GM21786 (cell line): ENCODE measurements at regions not wholly inside any gene's neighbourhood (a gene's known extent, or its start where the extent isn't known, plus 50 kb on each side); places are given as distances from the start of the nearest gene placed in this dataset.

Experiments used
- ATAC-seq: cut with Tn5 transposase; IDR thresholded peaks from one replicate; pipeline ENCODE4 v1.9.1; 2021; ENCODE audit not compliant: unreplicated experiment

GRCh38 chr13:34037636-34038540, 219.9 kb downstream of the RFC3 start:
- no peak for ATAC-seq

DNA sequence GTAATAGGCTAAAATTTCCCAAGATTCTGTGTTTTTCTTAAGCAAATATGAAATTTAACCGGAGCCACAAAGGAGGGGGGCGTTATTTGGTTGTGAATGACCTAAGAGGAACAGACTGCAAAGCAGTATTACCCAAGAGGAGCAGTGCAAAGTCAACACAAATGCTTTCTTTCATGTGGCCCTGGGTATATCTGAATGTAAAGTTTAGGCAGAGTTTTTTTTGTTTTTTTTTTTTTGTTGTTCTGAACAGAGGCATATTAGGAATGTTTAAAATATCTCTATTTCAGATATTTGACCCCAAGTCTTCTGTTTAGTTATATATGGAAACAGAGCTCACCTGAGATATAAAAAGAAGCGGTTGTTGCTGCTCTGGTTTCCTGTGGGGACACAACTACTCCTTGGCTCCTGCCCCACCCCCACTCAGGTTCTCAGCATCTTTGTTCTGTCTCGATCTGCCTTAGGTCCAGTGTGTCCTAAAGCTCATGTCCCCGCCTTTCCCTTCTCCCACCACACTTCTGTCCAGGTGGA, 220.7 kb downstream of the RFC3 start:
- ATAC-seq: no peak

DNA sequence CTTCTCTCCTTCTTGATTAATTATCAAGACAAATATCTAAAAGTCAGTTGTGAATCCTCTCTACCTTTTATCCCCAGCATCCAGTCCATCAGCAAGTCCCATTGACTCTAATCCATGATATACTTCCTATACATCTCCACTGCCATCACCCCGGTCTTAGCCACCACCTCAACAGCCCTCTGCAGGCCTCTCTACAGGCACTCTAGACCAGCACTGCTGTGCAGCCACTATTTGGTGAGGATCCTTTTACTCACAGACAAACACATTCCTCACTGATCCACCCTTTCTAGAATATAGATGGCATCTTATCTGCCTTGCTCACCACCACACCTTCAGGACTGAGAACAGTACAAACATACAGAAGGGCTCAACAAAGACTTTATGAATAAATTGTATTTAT, 221.7 kb downstream of the RFC3 start:
- no peak for ATAC-seq

DNA sequence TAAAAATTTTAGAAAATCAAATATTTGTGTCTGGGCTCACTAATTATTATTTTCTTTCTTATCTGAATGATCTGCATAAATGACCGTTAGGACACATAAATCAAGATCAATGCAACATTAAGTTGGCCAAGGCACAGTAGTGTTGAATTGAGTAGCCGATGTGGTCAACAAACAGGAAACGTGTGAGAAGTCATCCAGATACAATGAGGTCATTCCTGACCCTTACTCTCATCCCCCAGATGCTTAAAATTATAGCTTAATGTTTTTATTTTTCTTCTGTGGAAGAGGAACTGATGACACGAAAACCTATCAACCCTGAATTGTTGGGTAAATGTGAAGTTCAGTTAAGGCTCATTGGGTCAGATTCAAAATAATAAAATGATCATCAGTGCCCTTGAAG, 222.9 kb downstream of the RFC3 start:
- no peak for ATAC-seq

- no peak for ATAC-seq
These were observed 226.1 kb downstream of the RFC3 start for GRCh38 chr13:34044041-34044440.

DNA sequence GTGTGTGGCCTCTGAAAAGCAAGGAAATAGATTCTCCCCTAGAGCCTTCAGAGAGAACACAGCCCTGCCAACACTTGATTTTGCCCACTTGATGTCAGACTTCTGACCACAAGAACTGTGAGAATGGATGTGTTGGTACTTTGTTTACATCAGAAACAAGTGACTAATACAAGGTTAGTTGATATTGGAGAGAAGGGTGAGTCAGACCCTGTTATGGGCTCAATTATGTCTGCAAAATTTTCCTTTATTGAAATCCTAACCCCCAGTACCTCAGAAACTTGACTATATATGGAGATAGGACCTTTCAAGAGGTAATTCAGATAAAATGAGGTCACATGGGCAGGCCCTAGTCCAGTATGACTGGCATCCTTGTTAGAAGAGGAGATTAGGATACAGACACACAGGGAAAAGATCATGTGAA, 226.7 kb downstream of the RFC3 start:
- no peak for ATAC-seq

- ATAC-seq: no peak
These were observed 228.5 kb downstream of the RFC3 start for GRCh38 chr13:34046457-34046856.

DNA sequence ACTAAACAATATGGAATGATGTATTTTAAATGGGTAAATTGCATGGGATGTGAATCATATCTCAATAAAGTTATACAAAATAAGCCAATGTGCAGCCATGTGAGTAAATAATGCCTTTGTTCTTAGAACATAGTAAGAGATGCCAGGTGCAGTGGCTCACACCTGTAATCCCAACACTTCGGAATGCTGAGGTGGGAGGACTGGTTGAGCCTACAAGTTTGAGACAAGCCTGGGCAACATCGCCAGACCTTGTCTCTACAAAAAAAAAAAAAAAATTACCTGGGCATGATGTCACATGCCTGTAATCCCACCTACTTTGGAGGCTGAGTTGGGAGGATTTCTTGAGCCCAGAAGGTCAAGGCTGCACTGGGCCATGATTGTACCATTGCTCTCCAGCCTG, 230.7 kb downstream of the RFC3 start:
- ATAC-seq: no peak

- ATAC-seq: no peak
These were observed 238.8 kb downstream of the RFC3 start for GRCh38 chr13:34056733-34057258.

GRCh38 chr13:34064456-34065205, 246.7 kb downstream of the RFC3 start:
- no peak for ATAC-seq

- no peak for ATAC-seq
These were observed 248.0 kb downstream of the RFC3 start for GRCh38 chr13:34065928-34066327.

DNA sequence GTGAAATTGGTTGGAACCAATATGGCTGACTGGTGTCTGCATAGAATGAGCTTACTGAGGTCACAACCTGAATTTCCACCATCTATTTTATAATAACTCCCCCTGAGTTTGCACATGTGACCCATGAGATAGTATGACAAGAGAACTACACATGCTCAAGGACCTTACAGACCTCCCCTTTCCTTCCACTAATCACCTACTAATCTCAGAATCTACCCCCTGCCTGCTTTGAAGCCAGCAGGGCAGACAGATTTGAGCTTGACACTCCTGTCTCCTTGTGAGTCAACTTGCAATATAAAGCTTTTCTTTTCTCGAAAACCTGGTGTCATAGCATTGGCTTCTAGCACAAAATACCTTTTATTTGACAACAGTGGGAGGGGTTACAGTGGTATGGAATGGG, 248.4 kb downstream of the RFC3 start:
- no peak for ATAC-seq

DNA sequence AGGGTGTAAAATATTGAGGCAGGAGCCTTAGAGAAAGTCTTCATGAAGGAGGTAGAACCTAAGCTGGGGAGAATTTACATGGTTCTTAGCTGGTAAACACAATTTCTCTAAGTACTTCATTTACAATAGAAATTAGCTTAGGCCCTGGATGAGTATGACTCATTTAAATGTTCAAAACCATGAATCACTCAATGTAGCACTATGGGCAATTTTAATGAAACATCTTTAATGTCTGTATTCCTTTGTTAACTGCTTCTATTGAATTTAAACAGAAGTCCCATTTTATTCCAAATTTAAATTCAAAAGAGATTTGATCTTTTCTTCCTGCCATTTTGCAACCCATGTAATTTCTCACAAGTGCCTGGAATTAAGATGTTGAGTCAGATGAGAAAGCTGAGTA, 252.1 kb downstream of the RFC3 start:
- ATAC-seq: no peak

DNA sequence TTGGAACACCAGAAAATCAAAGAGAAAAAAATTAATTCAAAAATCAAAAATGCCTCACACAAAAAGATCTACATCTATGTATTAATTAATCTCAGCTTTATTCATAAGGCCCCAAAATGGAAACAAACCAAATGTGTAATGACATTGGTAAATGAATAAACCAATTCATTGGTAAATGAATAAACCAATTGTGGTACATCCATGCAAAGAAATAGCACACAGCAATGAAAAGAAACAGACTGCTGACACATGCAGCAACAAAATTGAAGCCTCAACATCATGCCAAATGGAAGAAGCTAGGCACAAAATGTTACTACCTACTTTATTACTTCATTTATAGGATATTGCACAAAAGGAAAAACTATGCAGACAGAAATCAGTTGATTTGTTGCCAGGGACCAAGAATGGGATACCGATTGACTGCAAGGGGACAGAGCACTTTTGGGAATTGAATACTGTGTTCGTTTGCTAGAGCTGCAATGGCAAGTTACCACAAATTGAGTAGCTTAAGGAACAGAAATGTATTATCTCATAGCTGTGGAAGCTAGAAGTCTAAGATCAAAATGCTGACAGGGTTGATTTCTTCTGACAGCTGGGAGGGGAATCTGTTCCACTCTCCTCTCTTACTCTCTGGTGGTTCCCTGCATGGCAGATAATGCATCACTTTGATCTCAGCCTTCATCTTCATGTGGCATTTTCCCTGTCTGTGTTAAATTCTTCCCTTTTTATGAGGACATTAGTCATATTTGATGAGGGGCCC, 252.8 kb downstream of the RFC3 start:
- no peak for ATAC-seq

DNA sequence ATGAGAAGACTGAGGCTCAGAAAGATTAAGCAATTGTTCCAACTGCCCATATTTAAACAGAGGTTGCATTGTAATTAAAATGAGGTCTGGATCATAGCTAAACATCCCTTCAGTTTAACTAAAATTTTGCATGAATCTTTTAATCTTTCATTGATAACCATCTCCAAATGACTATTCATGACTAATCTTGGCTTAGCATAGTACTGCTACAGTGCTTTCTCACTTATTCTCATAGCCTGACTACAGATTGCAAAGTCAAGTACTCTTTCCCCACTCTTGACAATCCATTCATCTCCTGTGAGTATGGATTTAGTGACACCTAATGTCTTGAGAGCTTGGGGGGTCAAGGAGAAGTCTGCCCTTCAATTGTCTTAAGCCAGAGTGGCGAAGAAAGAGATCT, 258.4 kb downstream of the RFC3 start:
- ATAC-seq: no peak

DNA sequence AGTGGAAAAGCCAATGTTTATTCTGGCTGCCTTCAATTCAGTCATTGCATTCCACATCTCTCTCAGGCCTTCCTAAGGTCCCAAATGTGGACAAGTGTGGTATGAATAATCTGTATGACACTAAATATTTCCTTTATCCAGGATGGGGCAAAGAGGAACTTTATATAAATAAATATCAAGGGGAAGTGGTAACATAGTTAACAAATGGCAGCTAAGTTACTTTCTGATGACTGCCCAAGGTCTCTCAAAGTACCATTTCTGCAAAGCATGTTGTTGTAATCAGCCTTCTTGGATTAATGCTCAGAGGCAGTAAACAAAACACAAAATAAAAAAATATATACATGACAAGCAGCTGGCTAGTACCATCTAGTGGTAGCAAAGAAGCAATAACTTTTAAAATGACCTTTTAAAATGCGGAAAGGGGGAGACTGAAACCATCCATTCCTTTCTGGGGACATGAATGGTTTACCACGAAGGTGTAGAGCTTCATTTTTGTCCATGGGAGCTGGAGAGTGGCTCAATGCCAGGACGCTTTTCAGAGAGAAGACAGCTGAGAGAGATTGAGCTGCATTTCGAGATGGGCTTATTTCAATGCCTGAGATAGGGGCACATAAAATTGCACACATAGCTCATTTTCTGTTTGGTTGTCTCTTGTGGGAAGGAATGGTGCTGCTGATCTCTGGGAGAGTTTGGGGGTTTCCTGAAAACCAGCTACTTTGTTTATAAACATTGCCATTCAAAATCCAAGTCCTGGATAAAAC, 259.2 kb downstream of the RFC3 start:
- ATAC-seq: no peak

- ATAC-seq: no peak
These were observed 260.5 kb downstream of the RFC3 start for GRCh38 chr13:34078334-34078999.

GRCh38 chr13:34085204-34085603, 267.3 kb downstream of the RFC3 start:
- no peak for ATAC-seq

DNA sequence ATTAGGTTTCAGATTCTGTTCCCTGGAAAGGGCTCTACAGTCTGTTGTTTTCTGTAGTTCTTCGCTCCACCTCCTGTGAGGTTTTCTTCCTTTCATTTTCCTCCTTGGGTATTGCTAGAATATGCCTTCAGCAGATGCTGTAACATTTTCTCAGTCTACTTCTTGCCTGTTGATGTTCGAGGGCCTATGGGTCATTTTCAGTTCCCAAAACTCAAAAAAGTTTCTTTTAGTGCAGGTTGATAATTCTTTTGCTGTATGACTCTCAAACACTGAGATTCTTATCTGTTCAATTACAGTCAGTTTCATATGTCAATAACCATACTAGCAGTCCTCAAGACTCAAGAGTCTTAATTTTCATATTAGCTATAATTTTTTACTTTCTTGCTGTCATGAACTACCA, 268.3 kb downstream of the RFC3 start:
- ATAC-seq: peak; percentile 50

- ATAC-seq: no peak
These were observed 269.8 kb downstream of the RFC3 start for GRCh38 chr13:34087791-34088190.
